ENCODE measurements at regions not wholly inside any gene's neighbourhood (a gene's known extent, or its start where the extent isn't known, plus 50 kb on each side); places are given as distances from the start of the nearest gene placed in this dataset.

GRCh38 chr14:51564986-51565604 is 86.6 kb upstream of the FRMD6 start:
- no peak overlapping the region for H3K4me3 ChIP-seq (replicated peaks; ENCODE audit: insufficient read depth, low read length)
- no peak overlapping the region for H3K27ac ChIP-seq (replicated peaks)
- no peak for TF ChIP-seq GABPA (IDR thresholded peaks at IDR 0.05; ENCODE audit: low read depth)
- no peak for TF ChIP-seq SPI1 (IDR thresholded peaks at IDR 0.05; ENCODE audit: borderline replicate concordance, low read depth)
- no peak for TF ChIP-seq POLR2AphosphoS5 (IDR thresholded peaks at IDR 0.05; ENCODE audit: low read depth)
- no peak for TF ChIP-seq REST (IDR thresholded peaks at IDR 0.05; ENCODE audit: insufficient replicate concordance, low read depth)
- no peak for TF ChIP-seq CTCF (IDR thresholded peaks at IDR 0.05; ENCODE audit: insufficient read depth, low read length)
- no peak for DNase-seq (ENCODE audit: low read depth in 1 of 2, low spot score in 1 of 2)
- no peaks in the 10 kb centered on the region for H3K27me3 ChIP-seq (ENCODE audit: insufficient read depth, poor library complexity, severe bottlenecking)

GRCh38 chr14:51566831-51567582 is 84.7 kb upstream of the FRMD6 start:
- Histone ChIP-seq H3K27me3 (ENCODE audit: insufficient read depth, poor library complexity, severe bottlenecking) (no peaks in the 10 kb centered on the region), H3K4me3 (replicated peaks; ENCODE audit: insufficient read depth, low read length) (no peak overlapping the region), H3K27ac (replicated peaks) (no peak overlapping the region)
- TF ChIP-seq CTCF (IDR thresholded peaks at IDR 0.05; ENCODE audit: insufficient read depth, low read length), result no peak
- TF ChIP-seq POLR2AphosphoS5 (IDR thresholded peaks at IDR 0.05; ENCODE audit: low read depth), result no peak
- TF ChIP-seq SPI1 (IDR thresholded peaks at IDR 0.05; ENCODE audit: borderline replicate concordance, low read depth), result no peak
- TF ChIP-seq GABPA (IDR thresholded peaks at IDR 0.05; ENCODE audit: low read depth), result no peak
- TF ChIP-seq REST (IDR thresholded peaks at IDR 0.05; ENCODE audit: insufficient replicate concordance, low read depth), result no peak
- no peak for DNase-seq (ENCODE audit: low read depth in 1 of 2, low spot score in 1 of 2)

- Histone ChIP-seq H3K4me3 (replicated peaks; ENCODE audit: insufficient read depth, low read length) (no peak overlapping the region), H3K27me3 (ENCODE audit: insufficient read depth, poor library complexity, severe bottlenecking) (no peaks in the 10 kb centered on the region), H3K27ac (replicated peaks) (no peak overlapping the region)
- no peak for TF ChIP-seq POLR2AphosphoS5 (IDR thresholded peaks at IDR 0.05; ENCODE audit: low read depth)
- TF ChIP-seq GABPA (IDR thresholded peaks at IDR 0.05; ENCODE audit: low read depth), result no peak
- no peak for TF ChIP-seq CTCF (IDR thresholded peaks at IDR 0.05; ENCODE audit: insufficient read depth, low read length)
- no peak for DNase-seq (ENCODE audit: low read depth in 1 of 2, low spot score in 1 of 2)
These were observed 83.3 kb upstream of the FRMD6 start for GRCh38 chr14:51568366-51568765.
